Neural cell (in vitro differentiated cells): ENCODE measurements at regions not wholly inside any gene's neighbourhood (a gene's known extent, or its start where the extent isn't known, plus 50 kb on each side); places are given as distances from the start of the nearest gene placed in this dataset.

Source experiments
- EP300 ChIP-seq: fragments of 450-650 bp; conservative IDR thresholded peaks from 2 replicates; pipeline ENCODE4 v1.6.1; 2014; ENCODE audit warnings: antibody characterized with exemption, mild to moderate bottlenecking, moderate library complexity; ENCODE audit not compliant: poor library complexity, severe bottlenecking
- EZH2 ChIP-seq: fragments of 200-600, 300-800 bp; shearing (Covaris generic), sonication (generic); IDR thresholded peaks from 2 replicates; pipeline ENCODE4 v1.6.1; 2014; ENCODE audit warnings: antibody characterized with exemption, low read length, borderline replicate concordance, mild to moderate bottlenecking; ENCODE audit not compliant: insufficient read depth, poor library complexity, severe bottlenecking
- TAF1 ChIP-seq: IDR thresholded peaks from 2 replicates; pipeline ENCODE4 v1.6.1; 2012; ENCODE audit warnings: low read depth
- TF ChIP-seq, protein P1 (sequence below): IDR thresholded peaks from 2 replicates; pipeline ENCODE4 v1.6.1; 2012; ENCODE audit warnings: borderline replicate concordance
- TF ChIP-seq, protein P2 (sequence below): fragments of 450-650 bp; IDR thresholded peaks from 2 replicates; pipeline ENCODE4 v1.5.1; 2014; ENCODE audit warnings: antibody characterized with exemption, mild to moderate bottlenecking, moderate library complexity; ENCODE audit not compliant: poor library complexity, severe bottlenecking

DNA sequence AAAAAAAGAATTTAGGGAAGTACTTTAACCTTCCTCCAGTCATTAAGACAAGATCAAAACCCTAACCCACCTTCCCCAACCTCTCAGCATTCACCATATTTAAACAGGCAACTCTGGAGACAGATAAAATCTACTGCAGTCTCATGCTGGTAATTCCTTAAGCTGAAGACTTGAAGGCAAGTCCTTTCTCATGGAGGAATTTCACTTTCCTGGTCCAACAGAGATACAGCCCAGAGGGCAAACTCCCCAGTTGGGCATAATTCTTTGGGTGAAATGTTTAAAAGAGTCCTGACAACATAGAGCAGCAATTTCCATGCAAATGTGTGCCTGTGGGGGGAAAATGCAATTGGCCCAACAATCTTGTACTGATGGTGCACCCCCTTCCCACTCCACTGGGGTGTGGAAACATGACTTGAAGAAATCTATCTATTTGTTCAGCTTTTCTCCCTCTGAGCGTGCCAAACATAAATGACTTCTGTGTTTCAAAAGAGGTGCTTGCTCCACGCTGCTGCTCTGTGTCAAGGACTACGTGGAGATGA, 131.8 kb upstream of the HNRNPA3 start:
- no peak for TF ChIP-seq EP300
- TF ChIP-seq, protein P1, sequence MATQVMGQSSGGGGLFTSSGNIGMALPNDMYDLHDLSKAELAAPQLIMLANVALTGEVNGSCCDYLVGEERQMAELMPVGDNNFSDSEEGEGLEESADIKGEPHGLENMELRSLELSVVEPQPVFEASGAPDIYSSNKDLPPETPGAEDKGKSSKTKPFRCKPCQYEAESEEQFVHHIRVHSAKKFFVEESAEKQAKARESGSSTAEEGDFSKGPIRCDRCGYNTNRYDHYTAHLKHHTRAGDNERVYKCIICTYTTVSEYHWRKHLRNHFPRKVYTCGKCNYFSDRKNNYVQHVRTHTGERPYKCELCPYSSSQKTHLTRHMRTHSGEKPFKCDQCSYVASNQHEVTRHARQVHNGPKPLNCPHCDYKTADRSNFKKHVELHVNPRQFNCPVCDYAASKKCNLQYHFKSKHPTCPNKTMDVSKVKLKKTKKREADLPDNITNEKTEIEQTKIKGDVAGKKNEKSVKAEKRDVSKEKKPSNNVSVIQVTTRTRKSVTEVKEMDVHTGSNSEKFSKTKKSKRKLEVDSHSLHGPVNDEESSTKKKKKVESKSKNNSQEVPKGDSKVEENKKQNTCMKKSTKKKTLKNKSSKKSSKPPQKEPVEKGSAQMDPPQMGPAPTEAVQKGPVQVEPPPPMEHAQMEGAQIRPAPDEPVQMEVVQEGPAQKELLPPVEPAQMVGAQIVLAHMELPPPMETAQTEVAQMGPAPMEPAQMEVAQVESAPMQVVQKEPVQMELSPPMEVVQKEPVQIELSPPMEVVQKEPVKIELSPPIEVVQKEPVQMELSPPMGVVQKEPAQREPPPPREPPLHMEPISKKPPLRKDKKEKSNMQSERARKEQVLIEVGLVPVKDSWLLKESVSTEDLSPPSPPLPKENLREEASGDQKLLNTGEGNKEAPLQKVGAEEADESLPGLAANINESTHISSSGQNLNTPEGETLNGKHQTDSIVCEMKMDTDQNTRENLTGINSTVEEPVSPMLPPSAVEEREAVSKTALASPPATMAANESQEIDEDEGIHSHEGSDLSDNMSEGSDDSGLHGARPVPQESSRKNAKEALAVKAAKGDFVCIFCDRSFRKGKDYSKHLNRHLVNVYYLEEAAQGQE, result no peak
- TF ChIP-seq TAF1, result no peak
- TF ChIP-seq, protein P2, sequence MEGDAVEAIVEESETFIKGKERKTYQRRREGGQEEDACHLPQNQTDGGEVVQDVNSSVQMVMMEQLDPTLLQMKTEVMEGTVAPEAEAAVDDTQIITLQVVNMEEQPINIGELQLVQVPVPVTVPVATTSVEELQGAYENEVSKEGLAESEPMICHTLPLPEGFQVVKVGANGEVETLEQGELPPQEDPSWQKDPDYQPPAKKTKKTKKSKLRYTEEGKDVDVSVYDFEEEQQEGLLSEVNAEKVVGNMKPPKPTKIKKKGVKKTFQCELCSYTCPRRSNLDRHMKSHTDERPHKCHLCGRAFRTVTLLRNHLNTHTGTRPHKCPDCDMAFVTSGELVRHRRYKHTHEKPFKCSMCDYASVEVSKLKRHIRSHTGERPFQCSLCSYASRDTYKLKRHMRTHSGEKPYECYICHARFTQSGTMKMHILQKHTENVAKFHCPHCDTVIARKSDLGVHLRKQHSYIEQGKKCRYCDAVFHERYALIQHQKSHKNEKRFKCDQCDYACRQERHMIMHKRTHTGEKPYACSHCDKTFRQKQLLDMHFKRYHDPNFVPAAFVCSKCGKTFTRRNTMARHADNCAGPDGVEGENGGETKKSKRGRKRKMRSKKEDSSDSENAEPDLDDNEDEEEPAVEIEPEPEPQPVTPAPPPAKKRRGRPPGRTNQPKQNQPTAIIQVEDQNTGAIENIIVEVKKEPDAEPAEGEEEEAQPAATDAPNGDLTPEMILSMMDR, result no peak
- TF ChIP-seq EZH2, result no peak
